NCI-H524 (cell line): ENCODE measurements at regions not wholly inside any gene's neighbourhood (a gene's known extent, or its start where the extent isn't known, plus 50 kb on each side); places are given as distances from the start of the nearest gene placed in this dataset.
"Not testable (repeated sequence)": the region's sequence is repeated elsewhere in the genome, so short reads cannot be mapped to it uniquely, and the experiment has no call there.

Experiments
- DNase-seq, 2 experiments: peaks; one replicate each; lab custom pipeline; 2025; lab: John Stamatoyannopoulos, UW

DNA sequence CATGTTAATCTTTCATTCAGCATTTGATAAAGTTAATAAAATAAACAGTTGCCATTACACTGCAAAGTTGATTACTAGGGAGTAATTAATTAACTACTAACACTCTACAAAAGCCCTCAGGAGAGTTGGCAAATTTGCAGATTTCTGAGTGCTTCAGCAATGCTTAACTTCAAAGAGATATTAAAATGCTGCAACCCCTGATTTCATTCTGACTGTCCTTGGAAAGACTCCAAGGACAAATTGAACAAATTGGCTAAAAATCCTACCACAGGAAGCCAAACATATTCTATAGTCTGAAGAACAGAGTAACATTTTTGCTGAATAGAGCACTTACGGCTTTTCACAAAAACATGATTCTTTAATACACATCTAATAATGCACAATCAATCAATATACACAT, 1543.0 kb downstream of the SLITRK5 start:
- no peak for DNase-seq

GRCh38 chr13:89215319-89215718, 1544.1 kb downstream of the SLITRK5 start:
- not testable (repeated sequence) for DNase-seq

GRCh38 chr13:89217813-89218212, 1546.6 kb downstream of the SLITRK5 start:
- no peak for DNase-seq

DNA sequence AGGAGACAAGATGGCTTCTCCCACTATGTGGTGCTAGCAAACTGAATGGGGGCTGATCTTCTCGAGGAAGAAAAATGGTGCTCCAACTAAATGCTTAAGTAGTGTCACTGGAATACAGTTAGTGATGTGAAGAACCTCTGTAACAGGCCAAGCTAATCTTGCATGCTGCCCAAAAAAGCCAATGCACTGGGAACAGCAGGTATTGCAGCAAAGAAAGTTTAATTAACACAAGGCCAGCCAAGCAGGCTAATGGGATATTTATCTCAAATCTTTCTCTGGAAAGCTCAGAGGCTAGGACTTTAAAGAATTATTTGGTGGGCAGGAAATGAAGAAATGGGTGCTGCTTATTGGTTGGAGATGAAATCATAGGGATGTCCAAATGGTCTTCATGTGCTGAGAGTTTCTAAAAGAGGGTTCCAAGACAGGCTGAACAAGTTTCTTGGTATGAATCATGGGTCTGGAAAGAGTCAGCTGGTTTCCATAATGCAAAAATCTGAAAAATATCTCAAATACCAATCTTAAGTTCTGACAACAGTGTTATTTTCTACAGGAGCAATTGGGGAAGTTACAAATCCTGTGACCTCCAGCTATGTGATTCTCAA, 1550.5 kb downstream of the SLITRK5 start:
- no peak for DNase-seq

DNA sequence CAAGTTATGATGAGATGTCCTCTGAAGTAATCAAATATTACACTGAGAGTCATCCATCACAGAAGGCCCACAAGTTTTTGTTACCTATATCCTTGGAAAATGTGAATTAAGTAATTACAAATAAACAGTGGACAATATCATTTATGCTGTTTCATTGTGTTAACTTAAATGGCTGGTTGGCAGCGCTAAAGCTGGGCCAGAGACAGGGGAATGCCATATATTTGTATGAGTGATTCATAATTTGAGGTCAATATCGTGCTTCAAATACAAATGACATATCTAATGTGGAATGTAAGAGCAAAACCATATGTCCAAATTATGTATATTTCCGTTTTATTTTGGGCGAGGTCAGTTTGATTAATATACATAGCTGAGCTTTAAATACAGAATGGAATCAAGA, 1556.2 kb downstream of the SLITRK5 start:
- DNase-seq, result no peak

DNA sequence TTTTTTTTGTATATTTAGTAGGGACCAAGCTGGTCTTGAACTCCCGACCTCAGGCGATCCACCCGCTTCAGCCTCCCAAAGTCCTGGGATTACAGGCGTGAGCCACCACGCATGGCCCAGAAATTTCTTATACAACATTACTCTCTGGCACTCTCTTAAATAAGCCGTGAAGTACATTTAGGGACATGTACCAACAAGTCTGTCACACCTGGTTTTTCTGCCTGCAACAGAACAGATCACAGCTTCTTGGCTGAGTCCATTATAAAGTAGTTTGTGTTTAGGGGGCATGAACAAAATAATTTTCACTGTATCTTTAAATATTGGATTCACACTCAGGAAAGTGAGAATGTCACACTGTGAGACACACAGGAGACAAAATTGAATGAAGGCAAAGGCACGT, 1567.3 kb downstream of the SLITRK5 start:
- no peak for DNase-seq

- no peak for DNase-seq
Measured at GRCh38 chr13:89239361-89240127, 1568.4 kb downstream of the SLITRK5 start.

DNA sequence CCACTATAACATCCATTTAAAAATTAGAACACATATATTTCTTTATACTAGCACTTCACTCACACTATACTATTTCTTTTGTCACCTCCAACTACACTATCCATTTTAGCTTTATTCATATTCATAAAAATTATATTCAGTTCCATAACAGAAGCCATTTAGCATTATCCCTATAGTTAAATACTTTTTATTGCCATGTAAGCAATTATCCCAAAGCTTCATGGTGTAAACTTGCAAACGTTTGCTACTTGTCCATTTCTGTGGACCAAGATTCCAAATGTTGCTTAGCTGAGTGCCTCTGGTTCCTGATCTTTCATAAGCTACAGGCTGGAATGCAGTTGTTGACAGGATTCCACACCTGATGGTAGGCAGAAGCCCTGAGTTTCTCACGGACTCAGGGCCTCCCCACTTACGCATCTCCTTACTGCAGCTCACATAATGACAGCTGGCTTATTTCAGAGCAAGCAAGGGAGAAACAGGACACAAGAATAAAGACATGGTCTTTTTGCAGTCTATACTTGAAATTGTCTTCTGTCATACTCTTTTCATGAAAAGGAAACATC, 1584.8 kb downstream of the SLITRK5 start:
- DNase-seq, result no peak

GRCh38 chr13:89267734-89268133, 1596.6 kb downstream of the SLITRK5 start:
- no peak for DNase-seq

- no peak for DNase-seq
Measured at GRCh38 chr13:89269737-89270136, 1598.6 kb downstream of the SLITRK5 start.

DNA sequence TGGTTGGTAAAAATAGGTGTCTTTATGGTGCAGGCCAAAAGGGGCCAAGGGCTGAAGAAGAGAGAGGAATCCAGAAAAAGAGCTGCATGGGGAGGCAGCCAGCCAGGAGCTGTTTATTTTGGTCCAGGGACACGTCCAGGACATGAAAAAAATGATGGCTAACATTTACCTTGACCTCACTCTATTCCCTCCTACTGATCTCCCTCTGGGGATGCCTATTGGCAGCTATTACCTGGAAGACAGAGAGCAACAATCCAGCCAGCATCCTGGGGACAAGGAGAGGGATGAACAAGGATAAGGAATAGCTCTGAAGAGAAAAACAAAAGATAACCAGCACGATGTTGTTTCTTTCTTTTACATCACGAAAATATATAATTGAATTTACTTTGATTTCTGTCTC, 1599.6 kb downstream of the SLITRK5 start:
- DNase-seq, result no peak

DNA sequence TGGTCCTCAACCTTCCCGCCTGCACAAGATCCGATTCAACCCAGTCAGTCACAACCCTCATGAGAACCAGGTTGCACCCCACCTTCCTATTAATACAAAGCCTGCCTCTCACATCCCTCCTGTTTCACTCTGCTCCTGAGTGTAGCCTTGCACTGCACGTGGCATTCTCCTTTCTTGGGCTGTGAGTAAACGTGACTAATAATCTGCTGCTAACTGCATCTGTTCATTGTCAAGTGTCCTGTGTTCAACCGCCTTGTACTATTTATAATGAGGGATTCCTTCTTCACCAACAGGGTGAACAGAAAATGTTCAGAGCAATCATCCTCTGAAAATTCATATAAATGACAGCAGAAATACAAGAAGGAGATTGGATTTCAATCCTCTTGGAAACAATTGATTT, 1608.2 kb downstream of the SLITRK5 start:
- DNase-seq, result peak; percentile 5 to 60

GRCh38 chr13:89281331-89281730, 1610.2 kb downstream of the SLITRK5 start:
- DNase-seq, result no peak

DNA sequence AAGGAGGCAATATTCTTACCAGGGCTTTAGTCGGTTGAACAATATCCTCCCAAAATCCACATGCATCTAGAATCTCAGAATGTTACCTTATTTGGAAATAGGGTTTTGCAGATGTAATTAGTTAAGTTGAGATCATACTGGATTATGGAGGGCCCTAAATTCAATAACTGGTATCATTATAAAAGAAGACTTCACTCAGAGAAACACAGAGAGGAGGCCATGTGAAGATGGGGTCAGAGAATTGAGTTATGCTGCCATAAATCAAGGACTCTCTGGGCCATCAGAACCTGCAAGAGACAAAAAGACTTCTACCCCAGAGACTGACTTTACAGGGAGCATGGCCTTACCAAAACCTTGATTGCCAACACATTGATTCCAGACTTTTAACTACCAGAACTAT, 1611.1 kb downstream of the SLITRK5 start:
- DNase-seq, result no peak

GRCh38 chr13:89287381-89287780, 1616.2 kb downstream of the SLITRK5 start:
- DNase-seq, result no peak

DNA sequence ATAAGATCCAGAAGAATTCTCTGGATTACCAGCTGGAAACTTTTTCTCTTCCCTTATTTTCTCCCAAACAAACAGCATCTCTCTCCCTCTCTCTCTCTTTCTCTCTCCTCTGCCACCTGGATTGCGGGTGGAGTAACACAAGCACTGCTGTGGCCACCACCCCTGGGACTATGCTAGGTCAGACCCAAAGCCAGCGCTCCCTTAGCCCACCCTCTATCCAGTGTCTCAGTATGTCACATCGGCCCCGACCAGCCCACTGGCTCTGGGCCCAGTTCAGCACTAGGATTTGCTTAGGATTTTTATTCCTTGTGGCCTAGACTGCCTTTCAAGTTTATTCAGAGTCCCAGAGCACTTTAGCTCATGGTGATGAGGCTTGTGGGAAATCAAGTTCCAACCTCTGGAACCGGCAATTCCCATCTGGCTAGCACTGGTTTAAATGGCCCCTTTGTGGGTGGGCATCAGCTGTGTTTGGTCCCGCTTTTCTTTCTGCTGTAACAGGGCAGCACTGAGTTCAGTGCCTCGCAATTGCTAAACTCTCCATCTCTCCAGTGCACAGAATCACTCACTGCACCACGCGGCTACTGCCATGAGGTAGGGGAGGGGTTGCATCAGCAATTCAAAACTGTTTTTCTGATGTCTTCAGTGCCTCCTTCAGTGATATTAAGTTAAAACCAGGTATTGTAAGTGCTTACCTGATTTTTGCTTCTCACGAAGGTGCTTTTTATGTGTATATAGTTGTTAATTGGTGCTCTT, 1623.1 kb downstream of the SLITRK5 start:
- DNase-seq, result no peak

- no peak for DNase-seq
Measured at GRCh38 chr13:89307278-89307677, 1636.1 kb downstream of the SLITRK5 start.

GRCh38 chr13:89310943-89311672, 1639.9 kb downstream of the SLITRK5 start:
- no peak for DNase-seq

GRCh38 chr13:89315287-89315686, 1644.1 kb downstream of the SLITRK5 start:
- DNase-seq, result no peak

GRCh38 chr13:89322466-89322865, 1651.3 kb downstream of the SLITRK5 start:
- DNase-seq, result no peak

- no peak for DNase-seq
Measured at GRCh38 chr13:89324582-89324981, 1653.4 kb downstream of the SLITRK5 start.

DNA sequence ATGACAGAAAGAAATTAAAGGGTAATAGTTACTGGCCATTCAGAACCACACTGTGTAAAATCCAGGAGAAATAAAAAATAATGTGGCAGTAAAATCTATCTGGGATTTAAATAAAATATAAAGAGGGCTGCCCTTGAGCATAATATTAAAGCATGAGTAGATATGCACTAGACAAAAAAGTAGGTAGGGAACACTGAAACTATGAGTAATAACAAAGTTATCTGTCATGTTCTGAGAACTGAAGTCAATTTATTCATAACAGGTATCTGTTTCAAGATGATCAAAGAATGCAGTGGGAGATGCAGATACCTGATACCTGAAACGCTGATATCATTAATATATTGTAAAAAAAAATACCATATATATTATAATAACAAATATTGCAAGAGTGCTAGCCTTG, 1672.0 kb downstream of the SLITRK5 start:
- no peak for DNase-seq
